Activated T-cell treated with anti-CD3 and anti-CD28 coated beads for 48 hours (primary cell): ENCODE measurements at regions not wholly inside any gene's neighbourhood (a gene's known extent, or its start where the extent isn't known, plus 50 kb on each side); places are given as distances from the start of the nearest gene placed in this dataset.

Experiments used
- DNase-seq: peaks from one replicate; pipeline ENCODE4 v3.0.0-alpha.2; 2020; ENCODE audit warnings: low read depth

- DNase-seq: no peak
Observed at GRCh38 chr12:90129366-90130030, 420.9 kb upstream of the ATP2B1 start.

GRCh38 chr12:90128526-90128925, 419.9 kb upstream of the ATP2B1 start:
- DNase-seq: no peak

GRCh38 chr12:90126125-90126524, 417.5 kb upstream of the ATP2B1 start:
- no peak for DNase-seq

GRCh38 chr12:90124914-90125313, 416.3 kb upstream of the ATP2B1 start:
- no peak for DNase-seq

DNA sequence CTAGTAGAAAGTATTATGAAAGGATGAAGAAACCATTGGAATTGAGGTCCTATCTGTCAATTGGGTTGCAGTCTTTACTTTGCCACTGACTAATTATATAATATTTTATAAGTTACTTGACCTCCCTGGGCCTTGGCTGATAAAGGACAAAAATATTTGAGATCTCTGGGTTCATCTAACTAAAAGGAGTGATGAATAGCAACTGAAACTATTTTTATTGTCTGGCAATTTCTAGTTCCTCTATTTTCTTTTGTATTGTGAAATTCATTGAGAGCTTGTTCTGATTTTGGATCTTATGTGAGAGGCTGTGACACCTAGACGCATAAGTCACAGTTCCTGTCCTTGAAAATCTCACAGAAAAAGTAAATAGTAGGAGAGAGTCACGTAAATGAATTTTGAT, 415.7 kb upstream of the ATP2B1 start:
- DNase-seq: no peak

GRCh38 chr12:90122681-90123080, 414.0 kb upstream of the ATP2B1 start:
- no peak for DNase-seq

- no peak for DNase-seq
Observed at GRCh38 chr12:90120627-90121026, 412.0 kb upstream of the ATP2B1 start.

DNA sequence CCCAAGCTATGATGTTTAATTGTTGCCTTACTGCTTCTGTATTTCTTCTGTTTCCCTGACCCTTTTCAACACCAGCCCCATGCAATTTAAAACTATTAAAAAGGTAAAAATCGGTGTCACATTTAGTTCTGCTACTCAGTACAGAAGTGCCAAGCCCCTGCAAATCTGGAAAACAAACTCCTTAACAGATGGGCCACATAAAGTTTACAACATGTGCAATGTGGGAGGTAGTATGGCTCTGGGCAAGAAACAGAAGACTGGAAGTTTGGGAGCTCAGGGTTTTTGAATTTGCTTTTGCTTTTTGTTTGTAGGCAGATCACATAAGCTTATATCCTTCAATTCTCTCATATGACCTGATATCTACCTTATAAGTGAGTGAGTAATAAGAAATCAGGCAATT, 404.0 kb upstream of the ATP2B1 start:
- DNase-seq: no peak

DNA sequence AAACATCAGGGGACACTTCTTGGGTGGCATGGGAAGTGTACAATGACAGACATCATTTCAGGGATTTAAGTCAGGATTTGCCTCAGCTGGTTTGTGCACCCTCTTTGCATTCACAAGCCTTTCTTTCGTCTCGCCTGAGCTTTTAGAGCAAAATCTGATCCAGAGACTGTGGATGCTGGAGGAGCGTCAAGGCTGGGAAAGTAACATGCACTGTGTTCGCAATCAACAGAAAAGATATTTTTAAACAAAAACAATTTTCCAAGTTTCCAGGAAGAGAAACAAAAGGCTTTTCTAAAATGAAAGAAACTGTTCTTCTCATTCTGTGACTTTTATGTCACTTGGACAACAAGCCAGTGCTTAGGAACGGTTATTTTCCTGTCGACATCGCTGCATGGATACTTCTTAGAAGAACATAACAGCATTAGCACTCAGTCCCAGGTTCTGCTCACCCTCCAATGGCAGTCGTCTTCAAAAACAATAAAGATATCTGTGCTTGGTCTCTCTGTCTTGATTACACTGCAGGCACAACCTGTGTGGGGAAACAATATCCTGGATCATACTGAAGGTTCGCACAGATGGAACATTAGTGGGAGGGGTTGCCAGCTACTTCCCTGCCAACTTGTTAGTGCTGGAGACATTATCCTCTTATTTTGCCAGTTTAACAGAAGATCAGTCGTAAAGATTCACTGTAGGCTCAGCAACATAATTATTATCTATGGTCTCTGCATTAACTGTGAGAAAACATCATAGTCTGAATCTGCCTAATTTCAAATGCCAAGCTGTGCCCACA, 403.3 kb upstream of the ATP2B1 start:
- no peak for DNase-seq

- DNase-seq: no peak
Observed at GRCh38 chr12:90106568-90106967, 397.9 kb upstream of the ATP2B1 start.

DNA sequence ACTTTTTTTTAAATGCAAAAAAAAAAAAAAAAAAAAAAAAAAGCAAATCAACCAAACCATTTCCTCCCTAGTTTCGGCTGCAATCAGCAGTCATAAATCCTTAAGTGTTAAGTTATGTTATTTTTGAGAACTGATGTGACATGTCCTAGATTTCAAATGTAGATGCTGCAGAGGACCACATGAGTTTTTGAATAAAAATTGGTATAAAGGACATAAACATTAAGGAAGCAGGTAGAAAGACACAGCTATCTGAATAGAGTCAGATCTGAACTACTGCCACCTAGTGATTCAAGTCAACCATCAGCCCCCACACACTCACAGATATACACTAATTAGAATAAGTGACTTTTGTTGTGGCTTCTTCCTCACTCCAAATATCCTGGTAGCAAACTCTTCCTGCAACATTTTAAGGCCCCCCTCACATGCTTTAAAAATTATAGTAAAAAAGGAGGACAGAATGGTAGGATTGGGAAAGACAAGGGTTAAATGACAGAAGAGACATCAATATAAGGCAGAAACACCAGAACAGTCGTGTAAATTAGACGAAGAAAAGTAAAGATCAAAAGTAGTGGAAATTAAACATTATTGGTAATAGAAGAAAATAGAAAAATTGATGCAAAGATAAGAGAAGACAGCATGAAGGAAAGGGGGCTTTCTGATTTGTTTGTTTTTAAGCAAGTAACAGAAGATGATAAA, 394.5 kb upstream of the ATP2B1 start:
- no peak for DNase-seq

GRCh38 chr12:90100579-90100978, 391.9 kb upstream of the ATP2B1 start:
- no peak for DNase-seq

DNA sequence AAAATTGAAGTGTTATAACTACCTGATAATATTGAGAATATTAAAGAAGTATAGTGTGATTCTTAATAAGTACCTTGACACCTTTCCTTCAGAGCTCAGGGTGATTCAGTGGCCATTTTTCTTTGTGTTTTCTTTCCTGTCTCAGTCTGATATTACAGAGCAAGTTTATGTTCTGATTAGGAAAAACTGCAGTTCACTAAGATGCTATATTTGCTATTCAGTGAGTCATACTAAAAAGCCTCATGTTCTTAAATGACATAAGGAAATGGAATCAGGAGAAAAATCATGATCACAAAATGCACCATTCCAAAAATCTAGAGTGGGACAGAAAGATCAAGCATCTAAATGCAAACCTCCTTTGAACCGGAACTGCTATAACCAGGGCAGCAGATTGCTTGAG, 390.6 kb upstream of the ATP2B1 start:
- DNase-seq: no peak

DNA sequence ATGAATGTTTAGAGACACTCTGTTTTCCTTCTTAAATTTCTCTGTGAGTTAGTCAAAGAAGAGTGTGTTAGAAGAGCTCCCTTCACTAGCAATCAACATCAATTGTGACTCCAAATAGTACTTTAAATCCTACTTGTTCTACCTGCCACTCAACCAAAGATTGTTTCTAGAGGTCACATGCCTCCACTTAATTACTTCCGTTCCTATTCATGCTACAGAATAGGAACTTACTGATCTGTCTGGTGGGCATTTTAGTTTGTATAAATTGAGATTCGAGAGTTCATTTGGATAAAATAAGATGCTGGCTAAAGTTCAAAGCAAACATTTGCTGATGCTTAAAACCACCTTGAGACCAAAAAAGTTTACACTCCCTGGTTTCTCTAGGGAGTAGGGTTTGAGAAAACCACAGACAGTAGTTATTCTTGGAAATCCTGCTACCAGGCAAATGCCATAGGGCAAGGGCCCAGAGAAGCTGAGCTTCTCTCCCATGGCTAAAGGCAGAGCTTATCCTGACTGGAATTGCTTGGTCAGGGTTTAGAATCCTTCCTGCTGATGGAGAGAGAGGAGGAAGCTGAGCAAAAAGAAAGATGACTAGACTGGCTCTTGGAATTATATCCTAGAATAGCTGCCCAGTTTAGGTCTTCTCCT, 389.6 kb upstream of the ATP2B1 start:
- no peak for DNase-seq

DNA sequence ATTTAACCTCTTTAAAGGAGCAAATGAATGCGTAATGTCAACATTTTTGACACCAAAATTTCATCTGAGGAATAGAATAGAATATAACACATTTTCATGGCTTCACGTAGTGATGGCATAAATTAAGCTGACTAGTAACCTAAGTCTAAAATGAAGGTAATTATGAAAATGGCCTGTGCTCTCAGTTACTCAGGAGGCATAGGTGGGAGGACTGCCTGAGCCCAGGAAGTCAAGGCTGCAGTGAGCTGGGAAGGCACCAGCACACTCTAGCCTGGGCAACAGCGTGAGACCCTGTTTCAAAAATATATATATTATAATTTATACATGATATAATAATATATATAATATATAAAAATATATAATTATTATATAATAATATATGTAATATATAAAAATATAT, 383.2 kb upstream of the ATP2B1 start:
- DNase-seq: no peak

DNA sequence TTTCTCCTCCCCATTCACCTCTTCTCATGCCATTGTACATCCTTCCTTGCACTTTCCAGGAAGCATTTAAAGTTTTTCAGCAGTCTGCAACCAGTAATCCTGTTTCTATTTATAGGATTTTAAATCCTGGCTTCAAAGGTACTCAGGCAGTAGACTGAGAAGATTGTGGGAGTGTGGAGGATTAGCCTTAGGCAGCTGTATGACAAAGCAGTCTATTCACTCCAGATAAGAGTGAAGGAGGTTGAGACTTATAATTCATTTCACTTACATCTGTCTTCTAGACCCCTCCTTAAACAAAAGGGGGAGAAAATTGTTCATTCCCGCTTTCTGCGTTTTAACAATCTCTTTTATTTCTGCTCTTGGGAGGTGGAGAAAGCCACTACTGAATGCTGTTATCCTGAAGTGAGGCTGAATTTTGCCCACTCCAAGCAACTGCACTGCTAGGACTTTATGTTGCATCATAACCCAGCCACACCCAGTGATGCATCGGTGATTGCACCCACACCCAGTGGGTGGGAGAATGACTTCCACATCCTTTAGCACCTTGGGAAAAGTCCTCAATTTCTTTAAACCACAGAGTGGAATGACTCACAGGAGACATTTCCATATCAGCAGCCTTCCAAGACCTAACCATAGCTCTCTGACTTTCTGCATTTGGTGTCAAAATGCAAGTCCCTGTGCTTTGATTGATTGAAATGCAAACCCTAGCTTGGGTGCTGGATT, 382.5 kb upstream of the ATP2B1 start:
- no peak for DNase-seq

DNA sequence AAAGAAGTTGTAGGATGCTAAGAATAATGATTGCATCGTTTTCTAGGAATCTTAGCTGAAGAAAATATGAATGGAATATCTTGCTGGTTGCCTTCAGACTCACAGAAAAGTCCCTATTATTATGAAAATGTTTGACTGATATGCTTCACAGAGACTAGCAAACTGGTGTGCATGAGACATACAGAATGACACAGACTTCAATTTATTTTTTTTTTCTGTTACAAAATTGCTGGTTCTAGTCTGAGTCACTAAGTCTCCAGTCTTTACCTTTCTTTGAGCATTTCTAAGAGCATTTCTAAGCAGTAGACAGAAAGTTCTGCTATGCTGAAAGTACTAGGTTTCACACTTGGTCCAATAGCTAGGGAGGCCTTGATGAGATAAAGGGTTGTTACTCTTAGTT, 377.6 kb upstream of the ATP2B1 start:
- no peak for DNase-seq

GRCh38 chr12:90085494-90086274, 377.0 kb upstream of the ATP2B1 start:
- DNase-seq: no peak

DNA sequence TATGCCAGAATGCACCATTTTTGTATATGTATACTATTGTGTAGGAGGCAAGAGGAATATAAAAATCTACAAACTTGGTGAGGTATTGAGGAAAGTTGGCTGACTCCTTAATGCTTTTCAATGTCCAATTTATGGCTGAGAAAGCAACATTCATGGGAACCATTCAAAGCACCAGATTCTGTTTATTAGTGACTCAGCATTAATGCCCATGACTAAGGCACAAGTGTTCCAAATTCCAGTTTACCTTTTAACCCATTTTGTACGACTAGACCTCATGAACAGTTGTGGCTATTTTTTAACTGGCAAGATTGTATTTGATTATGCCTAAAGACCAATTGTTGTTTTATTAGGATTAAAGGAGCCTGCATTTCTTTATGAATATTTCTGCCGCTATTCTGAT, 375.4 kb upstream of the ATP2B1 start:
- DNase-seq: no peak

DNA sequence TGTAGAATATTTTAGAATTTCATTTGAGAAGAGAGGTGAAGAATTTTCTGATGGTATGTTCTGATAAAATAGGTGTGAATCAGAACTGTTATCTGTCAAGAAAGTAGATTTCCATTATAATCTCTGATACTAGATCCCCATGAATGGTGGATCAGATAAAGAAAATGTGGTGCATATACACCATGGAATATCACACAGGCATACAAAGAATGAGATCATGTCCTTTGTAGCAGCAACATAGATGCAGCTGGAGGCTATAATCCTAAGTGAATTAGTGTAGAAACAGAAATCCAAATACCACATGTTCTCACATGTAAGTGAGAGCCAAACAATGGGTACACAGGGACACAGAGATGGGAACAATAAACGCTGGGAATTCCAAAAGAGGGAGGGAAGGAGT, 372.0 kb upstream of the ATP2B1 start:
- no peak for DNase-seq

GRCh38 chr12:90079529-90080210, 371.0 kb upstream of the ATP2B1 start:
- DNase-seq: no peak
